Thyroid gland (tissue), 4 donors: ENCODE measurements at regions not wholly inside any gene's neighbourhood (a gene's known extent, or its start where the extent isn't known, plus 50 kb on each side); places are given as distances from the start of the nearest gene placed in this dataset.

Experiments
- CTCF ChIP-seq, 6 experiments: fragments of 200-600 bp in 3 of 6; fragments of 450-650 bp in 3 of 6; sonication (generic) in 3 of 6; IDR thresholded peaks; one replicate each; pipeline ENCODE4 v1.5.1; 2016 to 2019; ENCODE audit warnings: antibody characterized with exemption in 6 of 6, mild to moderate bottlenecking in 2 of 6, inconsistent platforms in 1 of 6, moderate library complexity in 1 of 6
- POLR2A ChIP-seq, 2 donors: fragments of 450-650 bp; IDR thresholded peaks; one replicate each; pipeline ENCODE4 v1.6.1; 2017; ENCODE audit warnings: antibody characterized with exemption in 2 of 2, mild to moderate bottlenecking in 2 of 2, moderate library complexity in 1 of 2

GRCh38 chr4:176971576-176972115, 178.9 kb upstream of the VEGFC start:
- TF ChIP-seq CTCF (IDR thresholded peaks at IDR 0.05): no peak
- TF ChIP-seq POLR2A (IDR thresholded peaks at IDR 0.05): no peak
